Astrocyte of the cerebellum (primary cell): ENCODE measurements at regions not wholly inside any gene's neighbourhood (a gene's known extent, or its start where the extent isn't known, plus 50 kb on each side); places are given as distances from the start of the nearest gene placed in this dataset.

Experiments
- DNase-seq: peaks from one replicate; pipeline ENCODE4 v3.0.0-alpha.2; 2011; ENCODE audit warnings: low read depth
- H3K4me3 ChIP-seq: 2 replicates; pipeline ENCODE4 v1.5.1; 2011; ENCODE audit warnings: mild to moderate bottlenecking, low read depth, low read length, moderate library complexity
- in situ Hi-C: cut with HindIII; loops from 2 replicates; pipeline ENCODE4 v1.10.0; 2017; ENCODE audit warnings: low sequenced_read_pairs
- TF ChIP-seq, protein P1 (sequence below): IDR thresholded peaks from 2 replicates; pipeline ENCODE4 v1.5.1; 2012; ENCODE audit warnings: low read length, low read depth, moderate library complexity, mild to moderate bottlenecking; ENCODE audit errors: missing control alignments

GRCh38 chr4:119835613-119835910 lies 207.0 kb upstream of the PDE5A start:
- TF ChIP-seq, protein P1, sequence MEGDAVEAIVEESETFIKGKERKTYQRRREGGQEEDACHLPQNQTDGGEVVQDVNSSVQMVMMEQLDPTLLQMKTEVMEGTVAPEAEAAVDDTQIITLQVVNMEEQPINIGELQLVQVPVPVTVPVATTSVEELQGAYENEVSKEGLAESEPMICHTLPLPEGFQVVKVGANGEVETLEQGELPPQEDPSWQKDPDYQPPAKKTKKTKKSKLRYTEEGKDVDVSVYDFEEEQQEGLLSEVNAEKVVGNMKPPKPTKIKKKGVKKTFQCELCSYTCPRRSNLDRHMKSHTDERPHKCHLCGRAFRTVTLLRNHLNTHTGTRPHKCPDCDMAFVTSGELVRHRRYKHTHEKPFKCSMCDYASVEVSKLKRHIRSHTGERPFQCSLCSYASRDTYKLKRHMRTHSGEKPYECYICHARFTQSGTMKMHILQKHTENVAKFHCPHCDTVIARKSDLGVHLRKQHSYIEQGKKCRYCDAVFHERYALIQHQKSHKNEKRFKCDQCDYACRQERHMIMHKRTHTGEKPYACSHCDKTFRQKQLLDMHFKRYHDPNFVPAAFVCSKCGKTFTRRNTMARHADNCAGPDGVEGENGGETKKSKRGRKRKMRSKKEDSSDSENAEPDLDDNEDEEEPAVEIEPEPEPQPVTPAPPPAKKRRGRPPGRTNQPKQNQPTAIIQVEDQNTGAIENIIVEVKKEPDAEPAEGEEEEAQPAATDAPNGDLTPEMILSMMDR = no peak
- H3K4me3 ChIP-seq = no peak overlapping the region
- DNase-seq = no peak
- in situ Hi-C loops = no loop called here

DNA sequence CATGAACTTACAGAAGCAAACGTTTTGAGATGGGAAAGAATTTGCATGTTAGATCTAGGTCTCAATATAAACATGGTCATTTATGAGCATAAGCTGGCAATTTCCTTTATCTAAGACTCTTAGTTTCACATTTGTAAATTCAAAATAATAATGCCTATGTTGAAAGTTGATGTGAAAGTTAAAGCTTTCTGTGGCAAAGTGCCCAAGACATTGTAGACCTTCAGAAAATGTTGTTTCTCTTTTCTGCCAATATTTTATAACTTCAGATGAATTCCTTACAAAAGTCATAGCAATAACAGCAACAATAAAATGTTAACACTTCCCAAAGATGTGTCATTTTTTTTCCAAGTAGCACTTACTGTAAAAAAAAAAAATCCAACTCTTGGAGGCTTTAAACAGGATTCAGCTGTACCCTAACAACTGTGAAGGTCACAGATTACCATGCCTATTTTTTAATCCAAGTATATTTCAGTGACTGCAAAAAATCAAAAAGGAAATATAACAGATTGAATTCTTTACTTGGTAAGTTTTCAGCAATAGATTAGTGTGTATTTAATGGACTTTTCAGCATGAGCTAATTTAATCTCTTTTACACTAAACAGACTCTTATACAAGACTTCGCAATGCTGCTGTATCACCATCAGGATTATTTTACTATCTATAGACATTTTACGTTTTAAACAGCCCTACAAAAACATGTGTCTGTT lies 206.5 kb upstream of the PDE5A start:
- in situ Hi-C loops = no loop called here
- no peak for DNase-seq
- TF ChIP-seq, protein P1 = no peak
- H3K4me3 ChIP-seq = no peak overlapping the region

GRCh38 chr4:119833611-119834010 lies 205.0 kb upstream of the PDE5A start:
- in situ Hi-C loops = no loop called here
- no peak overlapping the region for H3K4me3 ChIP-seq
- no peak for DNase-seq
- TF ChIP-seq, protein P1 = no peak

DNA sequence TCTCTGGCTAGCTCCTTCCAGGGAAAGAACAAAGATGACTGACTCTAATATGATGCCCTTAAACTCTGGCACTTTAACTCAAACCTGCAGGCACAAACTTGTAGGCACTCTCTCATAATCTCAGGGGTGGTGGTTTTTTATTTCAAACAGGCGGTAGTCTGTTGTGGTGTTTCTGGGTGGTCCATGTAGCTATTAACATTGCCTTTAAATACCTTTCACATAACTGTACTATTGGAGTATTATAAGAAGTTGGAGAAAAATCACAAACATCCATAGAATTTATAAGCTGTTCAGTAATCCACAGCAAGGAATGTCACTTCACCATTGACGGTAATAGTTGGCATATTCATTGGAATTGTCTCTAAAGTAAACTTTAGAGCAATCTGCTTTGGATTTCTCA lies 204.2 kb upstream of the PDE5A start:
- TF ChIP-seq, protein P1 = no peak
- DNase-seq = no peak
- in situ Hi-C loops = no loop called here
- H3K4me3 ChIP-seq = no peak overlapping the region

- in situ Hi-C loops = no loop called here
- DNase-seq = no peak
- no peak overlapping the region for H3K4me3 ChIP-seq
- TF ChIP-seq, protein P1 = no peak
These were observed 200.7 kb upstream of the PDE5A start for GRCh38 chr4:119829326-119829725.

DNA sequence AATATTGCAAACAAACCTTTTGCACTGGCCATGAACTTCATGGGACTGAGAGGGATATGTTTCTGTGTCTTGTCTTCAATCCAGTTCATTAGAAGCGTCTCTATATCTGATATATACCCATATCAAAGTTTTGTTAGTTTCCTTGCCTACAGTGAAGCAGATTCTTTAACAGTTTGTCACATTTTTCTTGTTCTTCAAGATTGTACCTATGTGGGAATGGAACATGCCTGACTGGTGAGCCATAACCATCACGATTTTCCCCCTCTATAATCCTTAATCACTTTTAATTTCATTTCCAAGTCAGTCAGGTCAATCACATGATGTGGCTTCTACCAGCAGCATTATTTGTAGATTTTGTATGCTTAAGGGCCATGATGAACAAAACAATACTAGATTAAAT lies 197.1 kb upstream of the PDE5A start:
- no peak for DNase-seq
- no peak overlapping the region for H3K4me3 ChIP-seq
- TF ChIP-seq, protein P1 = no peak
- in situ Hi-C loops = no loop called here

DNA sequence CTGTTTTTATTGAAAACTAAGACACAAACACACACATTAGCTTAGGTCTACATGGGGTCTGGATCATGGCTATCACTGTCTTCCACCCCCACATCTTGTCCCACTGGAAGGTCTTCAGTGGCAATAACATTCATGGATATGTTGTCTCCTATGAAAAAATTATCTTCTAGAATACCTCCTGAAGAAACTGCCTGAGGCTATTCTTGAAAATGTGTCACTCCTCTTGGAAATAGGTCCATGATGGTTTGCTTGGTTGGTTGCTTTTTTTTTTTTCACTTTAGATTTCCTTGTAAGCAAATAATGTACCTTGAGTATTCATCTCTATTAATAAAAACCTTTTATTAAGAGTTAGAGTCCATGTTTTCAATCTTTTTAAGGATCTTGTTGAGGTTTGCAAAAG lies 195.3 kb upstream of the PDE5A start:
- H3K4me3 ChIP-seq = no peak overlapping the region
- TF ChIP-seq, protein P1 = no peak
- in situ Hi-C loops = no loop called here
- DNase-seq = no peak
